Rectal smooth muscle tissue (tissue), 1 donor: ENCODE measurements at regions not wholly inside any gene's neighbourhood (a gene's known extent, or its start where the extent isn't known, plus 50 kb on each side); places are given as distances from the start of the nearest gene placed in this dataset.

ENCODE experiments used
- H3K27ac ChIP-seq: one replicate; pipeline ENCODE4 v1.7.0; 2013; ENCODE audit warnings: low read depth, low read length, inconsistent platforms
- H3K27me3 ChIP-seq: one replicate; pipeline ENCODE4 v1.7.0; 2013; ENCODE audit warnings: low read length; ENCODE audit not compliant: control insufficient read depth, insufficient read depth
- H3K36me3 ChIP-seq: one replicate; pipeline ENCODE4 v1.7.0; 2013; ENCODE audit warnings: low read length; ENCODE audit not compliant: control insufficient read depth, insufficient read depth
- H3K4me1 ChIP-seq: one replicate; pipeline ENCODE4 v1.7.0; 2013; ENCODE audit warnings: low read length; ENCODE audit not compliant: control insufficient read depth, insufficient read depth
- H3K4me3 ChIP-seq: one replicate; pipeline ENCODE4 v1.7.0; 2013; ENCODE audit warnings: low read length
- H3K9ac ChIP-seq: one replicate; pipeline ENCODE4 v1.7.0; 2013; ENCODE audit warnings: low read length

DNA sequence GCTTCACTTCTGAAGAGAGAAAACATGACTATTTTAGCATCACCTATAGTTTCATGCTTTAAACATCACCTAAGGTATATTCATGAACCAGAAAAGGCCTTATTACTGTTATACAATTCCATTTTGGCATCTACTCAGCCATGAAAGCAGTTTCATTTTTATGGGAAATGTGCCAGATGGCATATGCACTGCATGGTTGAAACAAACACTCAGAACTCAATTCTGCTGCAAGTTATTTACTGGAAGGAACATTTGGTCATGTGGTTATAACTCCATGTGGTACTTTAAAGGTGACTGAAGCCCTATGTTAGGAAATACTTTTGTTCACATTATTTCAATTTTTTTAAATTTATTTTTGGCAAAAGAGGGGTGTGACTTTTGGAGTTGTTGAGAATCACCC, 287.5 kb upstream of the CRIM1 start:
- H3K4me1 ChIP-seq = no peaks in the 10 kb centered on the region
- H3K27ac ChIP-seq = no peak overlapping the region
- no peaks in the 10 kb centered on the region for H3K36me3 ChIP-seq
- H3K9ac ChIP-seq = no peak overlapping the region
- no peaks in the 10 kb centered on the region for H3K27me3 ChIP-seq
- H3K4me3 ChIP-seq = no peak overlapping the region

DNA sequence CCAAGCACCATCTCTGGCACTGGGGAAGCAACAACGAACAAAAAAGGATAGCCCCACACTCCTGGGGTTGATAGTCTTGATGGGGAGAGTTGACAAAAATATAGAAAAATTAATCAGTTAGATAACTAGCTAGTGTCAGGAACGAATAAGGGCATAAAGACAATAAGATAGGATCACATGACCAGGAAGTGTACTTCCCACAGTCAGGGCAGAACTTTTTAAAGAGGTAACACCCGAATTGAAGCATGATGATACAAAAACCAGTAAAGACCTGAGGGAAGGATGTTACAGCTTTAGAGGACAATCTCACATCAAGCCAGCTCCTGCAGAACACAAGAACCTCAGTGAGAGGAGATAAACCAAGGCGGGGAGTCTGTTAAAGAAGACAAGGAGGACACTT, 295.4 kb upstream of the CRIM1 start:
- H3K4me1 ChIP-seq = no peaks in the 10 kb centered on the region
- H3K9ac ChIP-seq = no peak overlapping the region
- no peaks in the 10 kb centered on the region for H3K36me3 ChIP-seq
- H3K27me3 ChIP-seq = no peaks in the 10 kb centered on the region
- H3K4me3 ChIP-seq = no peak overlapping the region
- H3K27ac ChIP-seq = no peak overlapping the region

DNA sequence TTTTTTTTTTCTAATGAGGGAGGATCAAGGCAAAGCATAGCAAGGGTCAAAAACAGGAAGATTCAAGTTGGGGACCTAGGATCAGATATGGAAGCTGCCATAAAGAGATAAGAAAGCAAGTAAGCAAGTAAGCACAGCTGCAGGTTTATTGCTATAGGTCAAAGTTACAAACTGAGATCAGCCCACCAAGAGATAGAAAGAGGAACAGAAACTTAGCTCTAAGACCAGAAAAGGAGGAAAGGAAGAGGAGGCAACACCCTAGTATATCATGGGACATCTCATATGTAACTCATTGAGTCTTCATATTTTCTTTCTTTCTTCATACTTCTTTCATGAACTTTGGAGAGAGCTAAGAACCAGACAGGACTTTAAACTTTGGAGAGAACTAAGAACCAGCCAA, 295.9 kb upstream of the CRIM1 start:
- H3K9ac ChIP-seq = no peak overlapping the region
- H3K27ac ChIP-seq = no peak overlapping the region
- H3K27me3 ChIP-seq = no peaks in the 10 kb centered on the region
- H3K4me1 ChIP-seq = no peaks in the 10 kb centered on the region
- H3K4me3 ChIP-seq = no peak overlapping the region
- H3K36me3 ChIP-seq = no peaks in the 10 kb centered on the region

DNA sequence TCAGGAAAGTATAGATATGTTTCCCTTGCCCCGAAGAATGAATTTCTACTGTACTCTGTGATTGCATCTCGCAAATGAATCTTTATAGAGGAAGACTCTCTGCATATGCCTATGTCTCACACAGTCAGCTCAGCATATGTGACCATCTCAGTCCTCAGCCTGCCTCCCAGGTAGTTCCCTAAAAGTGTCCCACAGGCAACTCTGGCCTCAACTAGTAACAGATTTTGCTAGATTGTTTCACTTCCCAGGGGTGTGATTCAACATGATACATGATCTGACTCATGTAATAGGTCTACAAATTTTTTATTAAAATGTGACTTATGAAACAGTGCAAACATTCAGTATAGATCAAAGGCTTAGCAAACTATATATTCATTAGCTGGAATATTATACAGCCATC, 296.6 kb upstream of the CRIM1 start:
- no peaks in the 10 kb centered on the region for H3K4me1 ChIP-seq
- no peak overlapping the region for H3K27ac ChIP-seq
- no peaks in the 10 kb centered on the region for H3K27me3 ChIP-seq
- no peak overlapping the region for H3K9ac ChIP-seq
- H3K4me3 ChIP-seq = no peak overlapping the region
- H3K36me3 ChIP-seq = no peaks in the 10 kb centered on the region

DNA sequence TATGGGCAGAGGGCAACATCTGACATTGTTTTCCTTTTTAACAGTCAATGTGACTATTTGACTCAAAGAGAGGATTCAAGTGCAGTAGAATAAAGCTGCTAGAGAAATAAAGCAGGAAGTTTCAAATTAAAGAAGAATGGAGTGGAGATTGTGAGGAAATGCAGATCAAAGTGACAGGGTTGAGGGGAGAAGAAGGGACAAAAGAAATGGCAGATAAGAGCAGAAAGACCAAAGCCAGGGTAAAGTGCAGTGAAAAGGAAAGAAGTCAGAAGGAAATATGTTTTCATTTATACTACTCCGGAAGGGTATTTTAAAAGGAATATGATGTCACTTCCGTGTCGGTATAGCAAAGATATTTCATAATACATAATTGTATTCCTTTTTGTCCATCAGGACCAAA, 297.5 kb upstream of the CRIM1 start:
- Histone ChIP-seq H3K9ac (no peak overlapping the region), H3K27ac (no peak overlapping the region), H3K4me1 (no peaks in the 10 kb centered on the region), H3K27me3 (no peaks in the 10 kb centered on the region), H3K4me3 (no peak overlapping the region), H3K36me3 (no peaks in the 10 kb centered on the region)

DNA sequence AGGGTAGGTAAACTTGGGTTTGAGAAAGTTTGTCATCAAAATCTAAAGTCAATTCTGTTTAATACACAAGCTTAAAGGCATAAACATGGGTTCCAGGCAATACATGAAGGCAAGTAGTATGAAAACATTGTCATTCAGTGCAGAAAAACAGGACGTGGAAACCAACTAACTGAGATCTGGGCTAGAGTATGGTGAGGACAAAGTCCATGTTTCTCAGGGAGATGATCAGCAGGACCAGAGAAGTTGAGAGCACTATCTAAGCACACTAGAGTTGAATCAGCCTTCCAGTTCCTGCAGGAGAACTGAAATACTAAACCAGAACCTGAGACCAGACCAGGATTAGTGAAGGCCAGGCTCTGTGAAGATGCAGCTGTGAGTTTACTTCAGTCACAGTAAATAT, 302.8 kb upstream of the CRIM1 start:
- Histone ChIP-seq H3K27ac (no peak overlapping the region), H3K4me1 (no peaks in the 10 kb centered on the region), H3K9ac (no peak overlapping the region), H3K27me3 (no peaks in the 10 kb centered on the region), H3K4me3 (no peak overlapping the region), H3K36me3 (no peaks in the 10 kb centered on the region)

DNA sequence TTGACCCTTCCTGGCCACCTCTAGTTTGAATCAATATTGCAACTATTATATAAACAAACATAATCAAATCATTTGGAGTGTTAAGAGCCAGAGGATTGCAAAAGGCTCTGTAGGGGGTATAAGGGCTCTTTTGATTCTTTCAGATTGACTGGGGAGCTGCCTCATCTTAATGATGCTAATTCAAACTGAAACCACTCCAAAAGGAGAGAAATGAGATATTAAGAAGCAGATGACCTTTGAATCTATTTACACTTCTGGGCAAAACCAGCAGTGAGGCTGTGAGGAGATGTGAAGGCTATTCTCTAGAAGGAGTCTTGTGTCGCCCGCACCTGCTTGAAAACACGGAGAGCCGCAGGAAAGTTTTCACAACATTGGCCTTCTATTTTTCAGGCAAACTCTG, 311.2 kb upstream of the CRIM1 start:
- no peaks in the 10 kb centered on the region for H3K4me1 ChIP-seq

DNA sequence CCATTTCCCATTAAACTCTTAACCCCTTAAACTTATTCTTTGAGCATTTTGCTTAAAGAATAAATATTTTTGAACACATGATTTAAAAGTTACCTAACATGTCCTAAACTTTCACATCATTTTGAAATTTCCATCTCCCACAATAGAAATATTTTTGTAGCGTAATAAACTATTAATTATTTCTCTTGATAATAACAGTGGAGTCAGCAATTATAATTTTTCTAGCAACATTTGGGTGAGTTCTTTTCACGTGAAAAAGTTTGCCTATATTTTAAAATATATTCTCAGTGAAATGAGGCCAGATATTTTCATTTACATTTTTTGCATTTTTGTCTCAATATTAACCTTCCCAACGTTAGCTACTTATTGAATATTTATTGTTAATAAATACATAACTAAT, 320.4 kb upstream of the CRIM1 start:
- Histone ChIP-seq H3K36me3 (no peaks in the 10 kb centered on the region), H3K4me3 (no peak overlapping the region), H3K27ac (no peak overlapping the region), H3K9ac (no peak overlapping the region), H3K4me1 (no peaks in the 10 kb centered on the region), H3K27me3 (no peaks in the 10 kb centered on the region)

More for the DNA sequence above, 311.2 kb upstream of the CRIM1 start:
- Histone ChIP-seq H3K27me3 (no peaks in the 10 kb centered on the region), H3K27ac (no peak overlapping the region), H3K36me3 (no peaks in the 10 kb centered on the region), H3K9ac (no peak overlapping the region), H3K4me3 (no peak overlapping the region)

DNA sequence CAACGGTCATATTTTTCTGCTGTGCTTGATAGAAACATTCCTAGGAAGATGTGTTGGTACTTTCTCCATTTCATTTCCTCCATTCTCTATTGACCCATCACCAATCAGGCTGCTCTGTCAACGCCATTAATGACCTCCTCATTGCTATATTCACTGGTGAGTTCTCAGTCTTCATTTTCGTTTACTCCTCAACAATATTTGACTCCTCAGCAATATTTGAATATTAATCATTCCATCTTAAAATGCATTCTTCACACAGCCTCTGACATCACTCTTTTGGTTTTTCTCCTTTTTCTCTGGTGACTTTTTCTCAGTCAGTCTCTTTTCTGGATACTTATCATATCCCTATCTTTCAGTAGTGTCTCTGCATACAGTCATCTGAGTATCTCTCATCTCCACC, 323.5 kb upstream of the CRIM1 start:
- Histone ChIP-seq H3K4me3 (no peak overlapping the region), H3K27ac (no peak overlapping the region), H3K9ac (no peak overlapping the region), H3K4me1 (no peaks in the 10 kb centered on the region), H3K27me3 (no peaks in the 10 kb centered on the region), H3K36me3 (no peaks in the 10 kb centered on the region)

DNA sequence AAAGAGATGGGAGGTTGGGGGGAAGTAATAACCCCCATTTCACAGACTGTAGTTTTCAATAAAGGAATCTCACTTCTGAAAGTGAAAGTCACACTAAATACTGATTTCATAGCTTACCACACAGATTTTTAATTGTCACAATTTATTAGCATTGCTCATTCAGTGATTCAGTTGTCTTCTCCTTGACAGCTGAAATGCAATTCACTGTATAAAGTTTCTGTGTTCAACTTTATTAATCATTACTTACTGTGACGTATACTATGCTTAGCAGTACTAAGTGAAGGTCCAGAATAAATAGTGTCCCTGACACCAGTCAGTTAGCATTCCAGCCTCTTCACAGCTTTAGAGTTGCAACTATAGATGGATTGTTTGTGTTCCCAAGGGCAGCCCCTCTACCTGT, 324.1 kb upstream of the CRIM1 start:
- Histone ChIP-seq H3K4me1 (no peaks in the 10 kb centered on the region), H3K36me3 (no peaks in the 10 kb centered on the region)

DNA sequence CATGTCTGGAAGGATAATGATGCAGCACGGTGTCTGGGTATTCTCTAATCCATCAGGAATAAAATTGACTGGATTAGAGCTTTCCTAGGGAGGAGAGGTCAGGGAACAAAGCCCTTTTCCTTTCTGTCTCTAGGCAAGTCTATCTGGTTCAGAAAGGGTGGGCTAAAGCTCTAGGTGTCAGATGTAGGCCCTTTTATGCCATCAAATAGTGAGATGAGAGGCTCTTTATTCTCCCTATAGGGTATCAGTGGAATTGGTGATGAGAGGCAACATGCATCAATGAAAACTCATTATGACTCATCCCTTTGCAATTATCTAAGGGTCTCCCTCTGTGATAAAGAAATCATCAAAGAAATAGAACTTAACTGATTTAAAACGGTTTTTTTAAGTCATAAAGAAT, 328.0 kb upstream of the CRIM1 start:
- Histone ChIP-seq H3K36me3 (no peaks in the 10 kb centered on the region), H3K27ac (no peak overlapping the region), H3K9ac (no peak overlapping the region), H3K4me3 (no peak overlapping the region), H3K27me3 (no peaks in the 10 kb centered on the region), H3K4me1 (no peaks in the 10 kb centered on the region)

More for the DNA sequence above, 324.1 kb upstream of the CRIM1 start:
- H3K27ac ChIP-seq = no peak overlapping the region
- no peak overlapping the region for H3K9ac ChIP-seq
- no peaks in the 10 kb centered on the region for H3K27me3 ChIP-seq
- no peak overlapping the region for H3K4me3 ChIP-seq

DNA sequence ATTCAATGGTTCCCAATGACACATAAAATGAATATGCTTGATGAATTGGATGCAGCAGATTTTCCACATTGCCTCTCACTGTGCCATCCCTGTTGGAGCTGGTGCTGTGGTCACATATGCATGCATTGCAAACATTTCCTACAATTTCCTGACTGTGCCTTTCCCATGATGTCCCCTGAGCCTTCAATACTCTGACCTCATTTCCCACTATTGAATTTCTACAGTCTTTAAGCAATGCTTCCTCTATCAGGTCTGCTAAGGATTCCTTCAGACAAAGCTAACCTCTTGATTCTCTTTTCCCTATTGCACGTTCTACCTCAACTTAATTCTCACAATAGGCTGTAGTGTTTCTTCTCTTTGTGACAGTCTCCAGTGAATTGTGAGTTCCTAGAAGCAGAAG, 342.5 kb upstream of the CRIM1 start:
- no peak overlapping the region for H3K4me3 ChIP-seq
- no peaks in the 10 kb centered on the region for H3K4me1 ChIP-seq
- H3K27me3 ChIP-seq = no peaks in the 10 kb centered on the region
- H3K9ac ChIP-seq = no peak overlapping the region
- no peaks in the 10 kb centered on the region for H3K36me3 ChIP-seq
- no peak overlapping the region for H3K27ac ChIP-seq

DNA sequence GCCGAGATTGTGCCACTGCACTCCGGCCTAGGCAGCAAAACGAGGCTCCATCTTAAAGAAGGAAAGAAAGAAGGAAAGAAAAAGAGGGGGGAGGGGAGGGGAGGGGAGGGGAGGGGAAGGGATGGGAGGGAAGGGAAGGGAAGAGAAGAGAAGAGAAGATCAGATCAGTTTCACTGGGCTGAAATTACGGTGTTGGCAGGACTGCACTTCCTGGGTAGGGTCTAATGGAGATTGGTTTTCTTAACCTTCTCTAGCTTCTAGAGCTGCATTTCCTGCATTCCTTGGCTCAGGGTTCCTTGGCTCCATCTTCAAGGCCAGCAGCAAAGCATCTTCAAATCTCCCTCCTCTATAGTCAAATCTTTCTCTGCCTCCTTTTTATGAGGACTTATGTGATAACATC, 349.1 kb upstream of the CRIM1 start:
- Histone ChIP-seq H3K4me3 (no peak overlapping the region), H3K27ac (no peak overlapping the region), H3K36me3 (no peaks in the 10 kb centered on the region), H3K4me1 (no peaks in the 10 kb centered on the region), H3K9ac (no peak overlapping the region), H3K27me3 (no peaks in the 10 kb centered on the region)

DNA sequence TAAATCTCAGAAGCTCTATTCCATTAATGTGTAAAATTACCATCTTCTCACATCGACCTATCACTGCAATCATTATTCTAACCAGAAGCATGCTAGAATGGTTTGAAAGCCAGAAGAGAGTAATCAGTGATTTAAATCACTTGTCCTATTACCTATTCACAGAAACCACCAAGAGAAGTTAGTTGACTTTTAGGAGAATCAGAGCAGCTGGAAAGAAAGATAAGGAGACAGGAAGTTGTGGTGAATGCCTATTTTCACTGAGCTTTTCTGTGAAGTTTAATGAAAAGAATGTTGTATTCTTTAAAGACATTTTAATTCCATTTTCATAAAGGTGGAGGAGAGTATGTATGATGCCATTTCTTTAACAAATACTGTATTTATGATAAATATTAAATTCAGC, 352.6 kb upstream of the CRIM1 start:
- Histone ChIP-seq H3K27me3 (no peaks in the 10 kb centered on the region), H3K27ac (no peak overlapping the region), H3K9ac (no peak overlapping the region), H3K4me3 (no peak overlapping the region), H3K4me1 (no peaks in the 10 kb centered on the region), H3K36me3 (no peaks in the 10 kb centered on the region)
